Activated CD4-positive, alpha-beta memory T cell treated with anti-CD3 and anti-CD28 coated beads for 36 hours (primary cell): ENCODE measurements at regions not wholly inside any gene's neighbourhood (a gene's known extent, or its start where the extent isn't known, plus 50 kb on each side); places are given as distances from the start of the nearest gene placed in this dataset.
A peak's percentile ranks its signal among the peaks of the same experiment; 100 is the strongest.
"Not testable (repeated sequence)": the region's sequence is repeated elsewhere in the genome, so short reads cannot be mapped to it uniquely, and the experiment has no call there.

Source experiments
- CTCF ChIA-PET: fragments of 350-600 bp; sonication (Branson Sonifier 250); formaldehyde crosslinking; loops from one replicate; lab custom pipeline; 2021; ENCODE audit warnings: antibody characterized with exemption, inconsistent platforms; lab: Charles Lee
- POLR2A ChIA-PET: fragments of 350-600 bp; sonication (Branson Sonifier 250); formaldehyde crosslinking; loops from one replicate; lab custom pipeline; 2021; ENCODE audit warnings: antibody characterized with exemption; lab: Charles Lee
- DNase-seq: peaks from one replicate; pipeline ENCODE4 v3.0.0-alpha.2; 2020
- H3K27ac Mint-ChIP-seq: one replicate; pipeline ENCODE4 v1.8.0; 2021; ENCODE audit warnings: mixed read lengths
- H3K27me3 Mint-ChIP-seq: one replicate; pipeline ENCODE4 v1.8.0; 2021; ENCODE audit warnings: mixed read lengths
- H3K36me3 Mint-ChIP-seq: one replicate; pipeline ENCODE4 v1.8.0; 2021; ENCODE audit warnings: mixed read lengths
- H3K4me1 Mint-ChIP-seq: one replicate; pipeline ENCODE4 v1.8.0; 2021; ENCODE audit warnings: low read depth, mixed read lengths
- H3K4me3 Mint-ChIP-seq: one replicate; pipeline ENCODE4 v1.8.0; 2021; ENCODE audit warnings: mild to moderate bottlenecking, mixed read lengths
- H3K9me3 Mint-ChIP-seq: one replicate; pipeline ENCODE4 v1.8.0; 2021; ENCODE audit warnings: mixed read lengths
- intact Hi-C: fragments of 100-400 bp; cut with micrococcal nuclease; formaldehyde crosslinking; loops from one replicate; pipeline ENCODE4 v1.15.1; 2023

- H3K4me3 Mint-ChIP-seq, result no peak overlapping the region
- H3K4me1 Mint-ChIP-seq, result no peaks in the 10 kb centered on the region
- ChIA-PET POLR2A (no interaction called here), CTCF (no interaction called here)
- H3K9me3 Mint-ChIP-seq, result no peaks in the 10 kb centered on the region
- no peak overlapping the region for H3K27ac Mint-ChIP-seq
- DNase-seq, result no peak
- H3K27me3 Mint-ChIP-seq, result peaks cover 9% of the 10 kb centered on the region
- intact Hi-C loops, result no loop called here
- no peaks in the 10 kb centered on the region for H3K36me3 Mint-ChIP-seq
Observed at GRCh38 chr9:7567687-7568086, 231.9 kb downstream of the DMAC1 start.

- ChIA-PET POLR2A (no interaction called here), CTCF (interaction anchor here (1.1 kb wide), 1 partner anchor 9 kb away, joined by 4 read pairs; no protein-coding TSS in a partner anchor)
- Mint-ChIP-seq H3K36me3 (no peaks in the 10 kb centered on the region), H3K4me1 (no peaks in the 10 kb centered on the region), H3K27me3 (peaks cover 3% of the 10 kb centered on the region), H3K9me3 (no peaks in the 10 kb centered on the region), H3K4me3 (no peak overlapping the region), H3K27ac (no peak overlapping the region)
- intact Hi-C loops, result no loop called here
- DNase-seq, result no peak
Observed at GRCh38 chr9:7561527-7562080, 238.0 kb downstream of the DMAC1 start.

DNA sequence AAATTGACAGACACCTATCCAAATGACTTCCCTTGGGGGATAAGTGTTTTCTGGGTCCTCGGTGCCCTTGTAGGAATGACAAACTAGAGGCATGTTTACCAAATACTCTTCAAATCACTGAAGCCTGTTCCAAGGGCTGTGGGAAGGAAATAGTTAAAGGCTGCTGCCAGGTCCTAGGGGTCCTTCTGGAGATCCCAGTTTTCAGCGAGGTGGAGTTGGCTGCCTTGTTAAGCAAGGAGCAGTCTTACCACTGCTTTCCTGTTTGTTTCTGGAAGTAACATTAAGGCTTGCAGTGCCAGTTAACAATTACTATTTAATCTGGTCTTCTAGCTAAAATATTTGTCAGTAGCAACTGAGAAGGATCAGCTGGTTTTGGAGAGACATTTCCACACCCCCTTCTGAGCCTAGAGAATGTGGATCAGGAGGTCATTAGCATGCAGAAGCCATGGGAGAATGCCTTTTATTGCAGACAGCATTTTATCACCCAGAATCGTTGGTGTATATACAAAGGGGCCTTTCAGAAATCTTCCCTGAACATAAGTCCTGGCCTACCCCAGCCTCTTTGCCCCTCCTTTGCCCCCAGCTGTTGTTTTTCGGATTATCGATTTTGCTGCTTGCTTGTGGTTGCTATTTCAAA lies 238.8 kb downstream of the DMAC1 start:
- CTCF ChIA-PET, result interaction anchor here (1.1 kb wide), 1 partner anchor 9 kb away, joined by 4 read pairs; no protein-coding TSS in a partner anchor
- intact Hi-C loops, result no loop called here
- Mint-ChIP-seq H3K36me3 (no peaks in the 10 kb centered on the region), H3K4me1 (no peaks in the 10 kb centered on the region), H3K4me3 (no peak overlapping the region), H3K27me3 (peaks cover 3% of the 10 kb centered on the region), H3K27ac (no peak overlapping the region), H3K9me3 (no peaks in the 10 kb centered on the region)
- POLR2A ChIA-PET, result no interaction called here
- DNase-seq, result no peak

DNA sequence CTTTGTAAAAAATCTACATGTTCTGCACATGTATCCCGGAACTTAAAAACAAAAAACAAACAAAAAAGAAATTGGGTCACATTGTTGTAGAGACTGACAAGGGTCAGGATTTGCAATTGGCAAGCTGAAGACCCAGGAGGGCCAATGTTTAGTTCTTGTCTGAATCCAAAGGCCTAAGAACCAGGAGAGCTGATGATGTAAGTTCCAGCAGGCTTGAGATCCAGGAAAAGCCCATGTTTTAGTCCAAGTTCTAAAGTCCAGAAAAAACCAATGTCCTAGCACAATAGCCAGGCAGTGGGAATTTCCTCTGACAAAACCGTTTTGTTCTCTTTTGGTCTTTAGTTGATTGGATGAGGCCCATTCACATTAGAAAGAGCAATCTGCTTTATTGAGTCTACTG lies 244.9 kb downstream of the DMAC1 start:
- Mint-ChIP-seq H3K27me3 (peaks cover 16% of the 10 kb centered on the region), H3K4me3 (no peak overlapping the region)

DNA sequence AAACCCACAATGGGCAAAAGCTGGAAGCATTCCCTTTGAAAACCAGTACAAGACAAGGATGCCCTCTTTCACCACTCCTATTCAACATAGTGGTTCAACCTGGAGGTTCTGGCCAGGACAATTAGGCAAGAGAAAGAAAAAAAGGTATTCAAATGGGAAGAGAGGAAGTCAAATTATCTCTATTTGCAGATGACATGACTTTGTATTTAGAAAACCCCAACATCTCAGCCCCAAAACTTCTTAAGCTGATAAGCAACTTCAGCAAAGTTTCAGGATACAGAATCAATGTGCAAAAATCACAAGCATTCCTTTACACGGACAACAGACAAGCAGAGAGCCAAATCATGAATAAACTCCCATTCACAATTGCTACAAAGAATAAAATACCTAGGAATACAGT lies 246.9 kb downstream of the DMAC1 start:
- intact Hi-C loops, H3K9me3 Mint-ChIP-seq, POLR2A ChIA-PET, H3K4me1 Mint-ChIP-seq, CTCF ChIA-PET, DNase-seq, H3K36me3 Mint-ChIP-seq, H3K27ac Mint-ChIP-seq, H3K4me3 Mint-ChIP-seq: not testable (repeated sequence)
- H3K27me3 Mint-ChIP-seq, result peaks cover 21% of the 10 kb centered on the region

More for the DNA sequence above, 244.9 kb downstream of the DMAC1 start:
- Mint-ChIP-seq H3K9me3 (no peaks in the 10 kb centered on the region), H3K27ac (no peak overlapping the region), H3K36me3 (no peaks in the 10 kb centered on the region), H3K4me1 (no peaks in the 10 kb centered on the region)
- ChIA-PET POLR2A (no interaction called here), CTCF (interaction anchor here (0.5 kb wide), 1 partner anchor 502 kb away, joined by 3 read pairs; no protein-coding TSS in a partner anchor)
- no peak for DNase-seq
- intact Hi-C loops, result no loop called here

GRCh38 chr9:7549249-7549648 lies 250.3 kb downstream of the DMAC1 start:
- peaks cover 29% of the 10 kb centered on the region for H3K27me3 Mint-ChIP-seq
- DNase-seq, result no peak
- ChIA-PET POLR2A (no interaction called here), CTCF (no interaction called here)
- H3K9me3 Mint-ChIP-seq, result no peaks in the 10 kb centered on the region
- no peak overlapping the region for H3K4me3 Mint-ChIP-seq
- H3K27ac Mint-ChIP-seq, result no peak overlapping the region
- H3K4me1 Mint-ChIP-seq, result no peaks in the 10 kb centered on the region
- H3K36me3 Mint-ChIP-seq, result no peaks in the 10 kb centered on the region
- intact Hi-C loops, result no loop called here

DNA sequence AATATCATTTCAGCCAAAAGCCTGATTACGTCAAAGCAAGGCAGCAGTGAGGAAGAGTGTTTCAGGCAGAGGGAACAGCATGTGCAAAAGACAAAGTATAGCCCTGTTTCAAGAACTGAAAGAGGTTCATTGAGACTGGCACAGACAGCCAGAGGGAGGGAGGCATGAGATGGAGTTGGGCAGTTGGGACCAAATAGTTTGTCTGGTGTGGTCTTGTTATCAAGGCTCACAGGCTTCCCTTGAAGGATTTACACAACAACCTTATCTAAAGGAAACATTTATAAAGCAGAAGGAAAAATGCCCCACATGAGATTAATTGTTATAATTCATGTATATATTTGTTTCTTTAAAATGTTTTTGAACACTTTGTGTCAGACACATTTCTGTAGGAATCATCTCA lies 253.3 kb downstream of the DMAC1 start:
- intact Hi-C loops, result no loop called here
- POLR2A ChIA-PET, result no interaction called here
- CTCF ChIA-PET, result no interaction called here
- no peaks in the 10 kb centered on the region for H3K36me3 Mint-ChIP-seq
- H3K4me1 Mint-ChIP-seq, result no peaks in the 10 kb centered on the region
- DNase-seq, result no peak
- H3K9me3 Mint-ChIP-seq, result no peaks in the 10 kb centered on the region
- peaks cover 25% of the 10 kb centered on the region for H3K27me3 Mint-ChIP-seq
- H3K4me3 Mint-ChIP-seq, result no peak overlapping the region
- H3K27ac Mint-ChIP-seq, result no peak overlapping the region

- DNase-seq, result no peak
- ChIA-PET CTCF (interaction anchor here (0.6 kb wide), 1 partner anchor 65 kb away, joined by 4 read pairs; no protein-coding TSS in a partner anchor), POLR2A (no interaction called here)
- Mint-ChIP-seq H3K36me3 (no peaks in the 10 kb centered on the region), H3K4me1 (no peaks in the 10 kb centered on the region), H3K9me3 (no peaks in the 10 kb centered on the region), H3K27me3 (peaks cover 20% of the 10 kb centered on the region), H3K27ac (no peak overlapping the region), H3K4me3 (no peak overlapping the region)
- intact Hi-C loops, result no loop called here
Observed at GRCh38 chr9:7545371-7546165, 254.0 kb downstream of the DMAC1 start.

- Mint-ChIP-seq H3K27ac (no peak overlapping the region), H3K4me3 (no peak overlapping the region), H3K9me3 (no peaks in the 10 kb centered on the region), H3K4me1 (no peaks in the 10 kb centered on the region), H3K27me3 (peaks cover 8% of the 10 kb centered on the region), H3K36me3 (no peaks in the 10 kb centered on the region)
- POLR2A ChIA-PET, result no interaction called here
- CTCF ChIA-PET, result no interaction called here
- intact Hi-C loops, result no loop called here
- no peak for DNase-seq
Observed at GRCh38 chr9:7542693-7543092, 256.9 kb downstream of the DMAC1 start.

GRCh38 chr9:7542126-7542525 lies 257.5 kb downstream of the DMAC1 start:
- DNase-seq, result no peak
- ChIA-PET CTCF (no interaction called here), POLR2A (no interaction called here)
- Mint-ChIP-seq H3K4me1 (no peaks in the 10 kb centered on the region), H3K4me3 (no peak overlapping the region), H3K36me3 (no peaks in the 10 kb centered on the region), H3K27ac (no peak overlapping the region), H3K27me3 (peaks cover 8% of the 10 kb centered on the region), H3K9me3 (no peaks in the 10 kb centered on the region)
- intact Hi-C loops, result no loop called here

DNA sequence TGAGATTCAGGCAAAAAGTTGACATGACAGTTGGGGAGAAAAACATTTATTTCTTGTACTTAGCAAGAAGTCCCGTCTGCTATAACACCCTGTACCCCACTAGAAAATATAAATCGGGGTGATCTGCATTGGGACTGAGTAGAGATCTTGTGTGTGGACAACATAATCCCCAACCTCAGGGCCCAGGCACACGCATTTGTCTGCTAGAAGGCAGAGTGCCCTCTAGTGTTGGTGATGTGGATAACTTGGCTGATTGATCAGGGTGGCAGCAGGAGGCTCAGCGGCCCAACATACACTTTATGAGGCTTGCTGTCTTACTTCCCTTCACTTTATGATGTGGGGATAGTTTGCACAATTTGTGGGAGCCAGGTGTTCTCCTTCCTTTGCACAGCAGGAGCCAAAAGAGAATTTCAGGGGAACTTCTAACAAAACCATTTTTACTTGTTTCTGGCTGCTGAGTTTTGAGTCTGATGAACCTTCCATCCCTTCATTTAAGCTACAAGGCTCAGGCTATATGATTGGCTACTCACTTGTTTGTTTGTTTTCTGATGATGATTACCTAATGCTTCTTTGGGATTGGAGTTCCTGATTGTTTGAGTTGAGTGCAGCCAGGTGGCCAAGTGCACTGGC lies 263.2 kb downstream of the DMAC1 start:
- ChIA-PET POLR2A (no interaction called here), CTCF (interaction anchor here (0.8 to 1.0 kb wide), 2 partner anchors 300 to 484 kb away, joined by 3 read pairs; no protein-coding TSS in a partner anchor)
- intact Hi-C loops, result no loop called here
- Mint-ChIP-seq H3K4me3 (no peak overlapping the region), H3K9me3 (no peaks in the 10 kb centered on the region), H3K36me3 (no peaks in the 10 kb centered on the region), H3K27ac (no peak overlapping the region), H3K27me3 (peaks cover 10% of the 10 kb centered on the region), H3K4me1 (peaks cover 13% of the 10 kb centered on the region)
- DNase-seq, result peak; percentile 49
